ENCODE measurements at regions not wholly inside any gene's neighbourhood (a gene's known extent, or its start where the extent isn't known, plus 50 kb on each side); places are given as distances from the start of the nearest gene placed in this dataset.

DNA sequence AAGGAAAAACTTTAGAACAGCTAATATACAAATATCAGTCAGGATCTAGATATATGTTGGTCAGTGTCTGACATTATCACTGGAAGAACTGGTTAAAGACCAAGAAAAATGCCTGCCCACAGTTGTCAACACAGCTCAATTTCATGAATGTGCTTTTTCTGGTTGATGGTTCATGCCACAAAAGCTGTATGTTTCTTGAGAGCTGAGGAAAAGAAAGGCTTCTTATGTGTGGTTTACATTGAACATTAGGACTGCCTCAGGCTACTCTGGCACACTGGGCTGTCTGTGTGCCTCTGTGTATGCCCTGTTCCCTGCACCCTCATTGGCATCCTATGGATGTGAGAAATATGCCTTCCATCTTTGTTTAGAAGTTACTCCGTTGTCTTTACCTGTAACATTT lies 218.8 kb upstream of the RGS6 start:
- no peak for DNase-seq (ENCODE audit: extremely low spot score)
- Histone ChIP-seq H3K4me3 (no peak overlapping the region), H3K27ac (replicated peaks in 1 of 4) (no peak overlapping the region), H3K9me3 (no peaks in the 10 kb centered on the region), H3K4me1 (peaks cover 0 to 31% (median 21%) of the 10 kb centered on the region in 4 donors), H3K36me3 (peaks cover 0 to 20% (median 5%) of the 10 kb centered on the region in 4 donors), H3K27me3 (no peaks in the 10 kb centered on the region)
- TF ChIP-seq EP300 (IDR thresholded peaks at IDR 0.05) = no peak
- no peak for TF ChIP-seq POLR2AphosphoS5 (IDR thresholded peaks at IDR 0.05)
- TF ChIP-seq, protein P1, sequence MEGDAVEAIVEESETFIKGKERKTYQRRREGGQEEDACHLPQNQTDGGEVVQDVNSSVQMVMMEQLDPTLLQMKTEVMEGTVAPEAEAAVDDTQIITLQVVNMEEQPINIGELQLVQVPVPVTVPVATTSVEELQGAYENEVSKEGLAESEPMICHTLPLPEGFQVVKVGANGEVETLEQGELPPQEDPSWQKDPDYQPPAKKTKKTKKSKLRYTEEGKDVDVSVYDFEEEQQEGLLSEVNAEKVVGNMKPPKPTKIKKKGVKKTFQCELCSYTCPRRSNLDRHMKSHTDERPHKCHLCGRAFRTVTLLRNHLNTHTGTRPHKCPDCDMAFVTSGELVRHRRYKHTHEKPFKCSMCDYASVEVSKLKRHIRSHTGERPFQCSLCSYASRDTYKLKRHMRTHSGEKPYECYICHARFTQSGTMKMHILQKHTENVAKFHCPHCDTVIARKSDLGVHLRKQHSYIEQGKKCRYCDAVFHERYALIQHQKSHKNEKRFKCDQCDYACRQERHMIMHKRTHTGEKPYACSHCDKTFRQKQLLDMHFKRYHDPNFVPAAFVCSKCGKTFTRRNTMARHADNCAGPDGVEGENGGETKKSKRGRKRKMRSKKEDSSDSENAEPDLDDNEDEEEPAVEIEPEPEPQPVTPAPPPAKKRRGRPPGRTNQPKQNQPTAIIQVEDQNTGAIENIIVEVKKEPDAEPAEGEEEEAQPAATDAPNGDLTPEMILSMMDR (IDR thresholded peaks at IDR 0.05) = no peak
- no peak for TF ChIP-seq POLR2A (IDR thresholded peaks at IDR 0.05; ENCODE audit: low read depth)
- 88% methylated on average over 1 of the region's 1 CpG for WGBS
- intact Hi-C loops (cut with DNase I) = no loop called here

DNA sequence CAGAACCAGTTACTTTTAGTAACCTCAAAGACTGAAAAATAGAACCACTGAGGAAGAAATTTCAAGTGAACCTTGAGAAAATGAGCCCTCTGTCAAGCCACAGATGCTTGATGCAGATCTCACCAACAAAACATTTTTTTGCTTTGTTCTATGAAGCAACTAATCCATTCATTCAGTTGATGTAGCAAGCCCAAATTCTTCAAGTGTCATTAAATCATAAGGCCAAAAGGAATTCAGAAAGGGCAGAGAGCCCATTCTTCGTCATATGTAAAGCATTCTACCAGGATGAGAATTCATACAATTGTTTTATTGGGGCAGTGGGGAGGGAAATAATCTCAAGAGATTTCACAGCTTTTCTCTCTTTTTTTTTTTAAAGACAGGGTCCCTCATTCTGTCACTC lies 218.0 kb upstream of the RGS6 start:
- Histone ChIP-seq H3K4me1 (peaks cover 0 to 30% (median 21%) of the 10 kb centered on the region in 4 donors), H3K36me3 (peaks cover 0 to 18% (median 3%) of the 10 kb centered on the region in 4 donors), H3K9me3 (no peaks in the 10 kb centered on the region), H3K27me3 (no peaks in the 10 kb centered on the region), H3K27ac (replicated peaks in 1 of 4) (no peak overlapping the region), H3K4me3 (no peak overlapping the region)
- DNase-seq (ENCODE audit: extremely low spot score) = no peak
- intact Hi-C loops (cut with DNase I) = no loop called here
- TF ChIP-seq POLR2A (IDR thresholded peaks at IDR 0.05; ENCODE audit: low read depth) = no peak
- TF ChIP-seq EP300 (IDR thresholded peaks at IDR 0.05) = no peak
- TF ChIP-seq, protein P1 (IDR thresholded peaks at IDR 0.05) = no peak
- no peak for TF ChIP-seq POLR2AphosphoS5 (IDR thresholded peaks at IDR 0.05)
- WGBS = 83% methylated on average over 1 of the region's 1 CpG

DNA sequence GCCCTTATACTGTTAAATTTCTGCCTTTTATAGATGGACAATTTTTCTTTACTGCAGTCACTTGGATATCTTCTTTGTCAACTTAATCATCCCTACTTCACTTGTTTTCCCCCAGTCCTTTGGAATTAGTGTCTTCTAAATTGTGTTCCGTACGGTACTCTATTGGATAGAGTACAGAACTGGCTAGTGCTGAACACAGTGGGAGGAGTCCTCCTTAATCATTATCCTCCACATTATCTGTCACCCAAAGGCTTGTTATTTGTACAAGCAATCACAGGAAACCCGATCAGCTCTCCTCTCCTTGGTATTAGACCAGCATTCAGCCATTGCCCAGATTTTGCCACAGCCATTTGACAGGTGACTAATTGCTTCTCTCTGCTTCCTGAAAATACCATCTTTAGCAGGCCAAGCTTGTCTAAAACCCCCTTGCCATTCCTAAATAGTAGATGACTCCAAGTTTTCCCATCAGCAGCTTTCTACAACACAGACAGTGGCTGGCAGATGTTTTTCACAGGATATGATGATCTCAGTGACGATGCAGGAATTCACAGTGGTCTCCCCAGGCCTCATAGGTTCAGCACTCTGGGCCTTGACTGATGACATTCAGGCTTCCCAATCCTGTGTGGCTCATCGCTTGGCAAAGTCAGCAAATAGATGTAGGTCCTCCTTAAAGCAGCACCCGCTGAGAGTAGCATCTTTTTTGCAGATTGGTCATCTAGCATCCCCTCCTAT lies 216.0 kb upstream of the RGS6 start:
- WGBS = 91% methylated on average over 6 of the region's 6 CpGs
- Histone ChIP-seq H3K36me3 (peaks cover 0 to 10% (median 0%) of the 10 kb centered on the region in 4 donors), H3K27ac (replicated peaks in 1 of 4) (no peak overlapping the region), H3K4me3 (no peak overlapping the region), H3K27me3 (no peaks in the 10 kb centered on the region), H3K9me3 (no peaks in the 10 kb centered on the region), H3K4me1 (peaks cover 0 to 14% (median 11%) of the 10 kb centered on the region in 4 donors)
- no peak for DNase-seq (ENCODE audit: extremely low spot score)
- TF ChIP-seq POLR2A (IDR thresholded peaks at IDR 0.05; ENCODE audit: low read depth) (no peak), POLR2AphosphoS5 (IDR thresholded peaks at IDR 0.05) (no peak), EP300 (IDR thresholded peaks at IDR 0.05) (no peak)
- TF ChIP-seq, protein P1 (IDR thresholded peaks at IDR 0.05) = no peak
- intact Hi-C loops (cut with DNase I) = no loop called here

DNA sequence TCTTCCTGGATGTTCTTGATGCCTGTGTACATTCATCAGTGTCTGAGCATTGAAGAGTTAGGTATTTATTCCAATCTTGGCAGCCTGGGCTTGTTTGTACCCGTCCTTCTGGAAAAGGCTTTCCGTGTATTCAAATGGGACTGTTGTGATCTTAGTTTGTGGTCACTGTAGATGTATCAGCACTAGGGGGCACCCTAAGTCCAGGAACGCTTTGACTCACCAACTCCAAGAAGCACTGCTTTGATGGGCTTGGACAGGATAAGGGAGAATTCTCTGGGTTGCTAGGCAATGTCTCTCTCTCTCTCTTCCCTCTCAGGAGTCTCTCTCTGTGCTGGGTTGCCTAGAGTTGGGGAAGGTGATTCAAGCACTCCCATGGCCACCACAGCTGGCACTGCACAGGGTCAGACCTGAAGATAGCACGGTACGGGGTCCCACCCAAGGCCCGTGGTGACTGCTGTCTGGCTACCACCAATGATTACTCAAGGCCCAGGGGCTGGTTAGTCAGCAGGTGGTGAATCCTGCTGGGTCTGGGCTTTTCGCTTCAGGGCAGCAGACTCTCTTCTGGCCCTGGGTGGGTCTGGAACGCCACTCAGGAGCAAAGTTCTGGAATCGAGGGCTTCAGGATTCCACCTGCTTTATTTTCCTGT lies 211.1 kb upstream of the RGS6 start:
- intact Hi-C loops (cut with DNase I) = no loop called here
- H3K4me1 ChIP-seq = peaks cover 0 to 13% (median 5%) of the 10 kb centered on the region in 4 donors
- H3K36me3 ChIP-seq = peaks cover 3 to 36% (median 9%) of the 10 kb centered on the region in 4 donors
- no peaks in the 10 kb centered on the region for H3K27me3 ChIP-seq
- no peaks in the 10 kb centered on the region for H3K9me3 ChIP-seq
- no peak for TF ChIP-seq EP300 (IDR thresholded peaks at IDR 0.05)
- TF ChIP-seq, protein P1 (IDR thresholded peaks at IDR 0.05) = peak in 2 of 3 experiments; percentile 38 to 44
- H3K4me3 ChIP-seq = no peak overlapping the region
- no peak for DNase-seq (ENCODE audit: extremely low spot score)
- H3K27ac ChIP-seq (replicated peaks in 1 of 4) = no peak overlapping the region
- WGBS = 84% methylated on average over 8 of the region's 9 CpGs

All from esophagus muscularis mucosa (tissue), 4 donors.